Fibroblast of peridontal ligament (primary cell): ENCODE measurements at regions not wholly inside any gene's neighbourhood (a gene's known extent, or its start where the extent isn't known, plus 50 kb on each side); places are given as distances from the start of the nearest gene placed in this dataset.
"Not testable (repeated sequence)": the region's sequence is repeated elsewhere in the genome, so short reads cannot be mapped to it uniquely, and the experiment has no call there.

Source experiments
- DNase-seq: peaks from one replicate; pipeline ENCODE4 v3.0.0-alpha.2; 2010; ENCODE audit errors: extremely low read depth

GRCh38 chr7:35853194-35853593 lies 52.3 kb downstream of the SEPTIN7 start:
- DNase-seq: not testable (repeated sequence)

GRCh38 chr7:35854311-35854710 lies 53.5 kb downstream of the SEPTIN7 start:
- no peak for DNase-seq

GRCh38 chr7:35856175-35856574 lies 55.3 kb downstream of the SEPTIN7 start:
- DNase-seq: no peak

- no peak for DNase-seq
Observed at GRCh38 chr7:35860664-35861063, 59.8 kb downstream of the SEPTIN7 start.

GRCh38 chr7:35865287-35865686 lies 64.4 kb downstream of the SEPTIN7 start:
- DNase-seq: no peak

- no peak for DNase-seq
Observed at GRCh38 chr7:35866186-35866585, 65.3 kb downstream of the SEPTIN7 start.

GRCh38 chr7:35869117-35869516 lies 68.3 kb downstream of the SEPTIN7 start:
- peak; percentile 48 for DNase-seq

GRCh38 chr7:35869810-35870209 lies 69.0 kb downstream of the SEPTIN7 start:
- DNase-seq: peak; percentile 78

GRCh38 chr7:35871856-35872255 lies 71.0 kb downstream of the SEPTIN7 start:
- peak; percentile 40 for DNase-seq

GRCh38 chr7:35874886-35875285 lies 74.0 kb downstream of the SEPTIN7 start:
- peak; percentile 50 for DNase-seq

GRCh38 chr7:35875292-35875691 lies 74.4 kb downstream of the SEPTIN7 start:
- DNase-seq: peak; percentile 47

- peak; percentile 40 for DNase-seq
Observed at GRCh38 chr7:35878351-35878750, 77.5 kb downstream of the SEPTIN7 start.

- DNase-seq: not testable (repeated sequence)
Observed at GRCh38 chr7:35887430-35887829, 86.6 kb downstream of the SEPTIN7 start.

GRCh38 chr7:35889001-35889400 lies 88.1 kb downstream of the SEPTIN7 start:
- no peak for DNase-seq

GRCh38 chr7:35889870-35890269 lies 89.0 kb downstream of the SEPTIN7 start:
- no peak for DNase-seq

GRCh38 chr7:35891004-35891830 lies 90.4 kb downstream of the SEPTIN7 start:
- no peak for DNase-seq

- DNase-seq: no peak
Observed at GRCh38 chr7:35893649-35894048, 92.8 kb downstream of the SEPTIN7 start.

GRCh38 chr7:35894721-35895120 lies 93.9 kb downstream of the SEPTIN7 start:
- peak; percentile 12 for DNase-seq

GRCh38 chr7:35900651-35901050 lies 99.8 kb downstream of the SEPTIN7 start:
- no peak for DNase-seq

GRCh38 chr7:35905555-35905954 lies 104.7 kb downstream of the SEPTIN7 start:
- DNase-seq: peak; percentile 44

- DNase-seq: peak; percentile 89
Observed at GRCh38 chr7:35906191-35906908, 105.5 kb downstream of the SEPTIN7 start.

- DNase-seq: no peak
Observed at GRCh38 chr7:35908331-35909216, 107.7 kb downstream of the SEPTIN7 start.
